GM19395 (cell line): ENCODE measurements at regions not wholly inside any gene's neighbourhood (a gene's known extent, or its start where the extent isn't known, plus 50 kb on each side); places are given as distances from the start of the nearest gene placed in this dataset.

ENCODE experiments used
- ATAC-seq: cut with Tn5 transposase; IDR thresholded peaks from one replicate; pipeline ENCODE4 v1.9.1; 2021; ENCODE audit warnings: mild to moderate bottlenecking, moderate library complexity; ENCODE audit not compliant: unreplicated experiment

- no peak for ATAC-seq
Measured at GRCh38 chr11:57100638-57101331, 81.0 kb upstream of the LRRC55 start.

GRCh38 chr11:57103899-57104605 is 77.7 kb upstream of the LRRC55 start:
- ATAC-seq = no peak

GRCh38 chr11:57109331-57109730 is 72.4 kb upstream of the LRRC55 start:
- ATAC-seq = no peak

- no peak for ATAC-seq
Measured at GRCh38 chr11:57111619-57112018, 70.1 kb upstream of the LRRC55 start.

GRCh38 chr11:57116654-57117053 is 65.1 kb upstream of the LRRC55 start:
- ATAC-seq = peak; percentile 87

- ATAC-seq = no peak
Measured at GRCh38 chr11:57120192-57120965, 61.4 kb upstream of the LRRC55 start.

GRCh38 chr11:57121996-57122395 is 59.8 kb upstream of the LRRC55 start:
- ATAC-seq = no peak

GRCh38 chr11:57123590-57123989 is 58.2 kb upstream of the LRRC55 start:
- ATAC-seq = no peak

- no peak for ATAC-seq
Measured at GRCh38 chr11:57124505-57124904, 57.2 kb upstream of the LRRC55 start.

GRCh38 chr11:57124917-57125316 is 56.8 kb upstream of the LRRC55 start:
- ATAC-seq = no peak

- ATAC-seq = no peak
Measured at GRCh38 chr11:57126766-57127400, 54.9 kb upstream of the LRRC55 start.

- ATAC-seq = no peak
Measured at GRCh38 chr11:57131080-57131790, 50.5 kb upstream of the LRRC55 start.
